ENCODE measurements at regions not wholly inside any gene's neighbourhood (a gene's known extent, or its start where the extent isn't known, plus 50 kb on each side); places are given as distances from the start of the nearest gene placed in this dataset.

GRCh38 chr18:45282101-45282812 lies 333.0 kb upstream of the SLC14A2 start:
- H3K9me3 Mint-ChIP-seq, result no peaks in the 10 kb centered on the region
- no peaks in the 10 kb centered on the region for H3K27me3 Mint-ChIP-seq (ENCODE audit: low read depth)
- no peak overlapping the region for H3K4me3 Mint-ChIP-seq
- CTCF ChIA-PET, result no interaction called here
- intact Hi-C loops (cut with micrococcal nuclease), result no loop called here
- H3K36me3 Mint-ChIP-seq (ENCODE audit: low read depth), result no peaks in the 10 kb centered on the region
- H3K4me1 Mint-ChIP-seq (ENCODE audit: low read depth), result no peaks in the 10 kb centered on the region
- no peak for DNase-seq
- H3K27ac Mint-ChIP-seq, result no peak overlapping the region

GRCh38 chr18:45284174-45284573 lies 331.1 kb upstream of the SLC14A2 start:
- Mint-ChIP-seq H3K4me3 (no peak overlapping the region), H3K27me3 (ENCODE audit: low read depth) (no peaks in the 10 kb centered on the region), H3K36me3 (ENCODE audit: low read depth) (no peaks in the 10 kb centered on the region), H3K27ac (no peak overlapping the region), H3K4me1 (ENCODE audit: low read depth) (no peaks in the 10 kb centered on the region), H3K9me3 (no peaks in the 10 kb centered on the region)
- CTCF ChIA-PET, result no interaction called here
- intact Hi-C loops (cut with micrococcal nuclease), result no loop called here
- no peak for DNase-seq

GRCh38 chr18:45284851-45285250 lies 330.4 kb upstream of the SLC14A2 start:
- Mint-ChIP-seq H3K27ac (no peak overlapping the region), H3K27me3 (ENCODE audit: low read depth) (no peaks in the 10 kb centered on the region), H3K36me3 (ENCODE audit: low read depth) (no peaks in the 10 kb centered on the region), H3K4me1 (ENCODE audit: low read depth) (no peaks in the 10 kb centered on the region), H3K9me3 (no peaks in the 10 kb centered on the region), H3K4me3 (no peak overlapping the region)
- DNase-seq, result no peak
- CTCF ChIA-PET, result interaction anchor here (0.7 kb wide), 1 partner anchor 45 kb away, joined by 3 read pairs; no protein-coding TSS in a partner anchor
- intact Hi-C loops (cut with micrococcal nuclease), result no loop called here

- H3K4me1 Mint-ChIP-seq (ENCODE audit: low read depth), result no peaks in the 10 kb centered on the region
- H3K36me3 Mint-ChIP-seq (ENCODE audit: low read depth), result no peaks in the 10 kb centered on the region
- no peak overlapping the region for H3K27ac Mint-ChIP-seq
- no peaks in the 10 kb centered on the region for H3K27me3 Mint-ChIP-seq (ENCODE audit: low read depth)
- DNase-seq, result no peak
- no peak overlapping the region for H3K4me3 Mint-ChIP-seq
- intact Hi-C loops (cut with micrococcal nuclease), result no loop called here
- CTCF ChIA-PET, result interaction anchor here (0.7 kb wide), 1 partner anchor 45 kb away, joined by 3 read pairs; no protein-coding TSS in a partner anchor
- no peaks in the 10 kb centered on the region for H3K9me3 Mint-ChIP-seq
Observed at GRCh38 chr18:45285251-45285650, 330.0 kb upstream of the SLC14A2 start.

GRCh38 chr18:45286431-45286830 lies 328.8 kb upstream of the SLC14A2 start:
- no peak overlapping the region for H3K4me3 Mint-ChIP-seq
- H3K9me3 Mint-ChIP-seq, result no peaks in the 10 kb centered on the region
- intact Hi-C loops (cut with micrococcal nuclease), result no loop called here
- H3K36me3 Mint-ChIP-seq (ENCODE audit: low read depth), result no peaks in the 10 kb centered on the region
- no peak for DNase-seq
- CTCF ChIA-PET, result no interaction called here
- H3K27me3 Mint-ChIP-seq (ENCODE audit: low read depth), result no peaks in the 10 kb centered on the region
- no peaks in the 10 kb centered on the region for H3K4me1 Mint-ChIP-seq (ENCODE audit: low read depth)
- no peak overlapping the region for H3K27ac Mint-ChIP-seq

GRCh38 chr18:45287531-45287930 lies 327.7 kb upstream of the SLC14A2 start:
- H3K4me3 Mint-ChIP-seq, result no peak overlapping the region
- CTCF ChIA-PET, result interaction anchor here (1.2 kb wide), 1 partner anchor 11 kb away, joined by 6 read pairs; no protein-coding TSS in a partner anchor
- DNase-seq, result no peak
- intact Hi-C loops (cut with micrococcal nuclease), result no loop called here
- peaks cover 2% of the 10 kb centered on the region for H3K27me3 Mint-ChIP-seq (ENCODE audit: low read depth)
- H3K9me3 Mint-ChIP-seq, result no peaks in the 10 kb centered on the region
- no peaks in the 10 kb centered on the region for H3K36me3 Mint-ChIP-seq (ENCODE audit: low read depth)
- H3K4me1 Mint-ChIP-seq (ENCODE audit: low read depth), result no peaks in the 10 kb centered on the region
- H3K27ac Mint-ChIP-seq, result no peak overlapping the region

- DNase-seq, result no peak
- intact Hi-C loops (cut with micrococcal nuclease), result no loop called here
- Mint-ChIP-seq H3K27ac (no peak overlapping the region), H3K9me3 (no peaks in the 10 kb centered on the region), H3K36me3 (ENCODE audit: low read depth) (no peaks in the 10 kb centered on the region), H3K27me3 (ENCODE audit: low read depth) (peaks cover 2% of the 10 kb centered on the region), H3K4me3 (no peak overlapping the region), H3K4me1 (ENCODE audit: low read depth) (no peaks in the 10 kb centered on the region)
- CTCF ChIA-PET, result no interaction called here
Observed at GRCh38 chr18:45290364-45290763, 324.9 kb upstream of the SLC14A2 start.

GRCh38 chr18:45291621-45292615 lies 323.4 kb upstream of the SLC14A2 start:
- intact Hi-C loops (cut with micrococcal nuclease), result no loop called here
- Mint-ChIP-seq H3K4me3 (no peak overlapping the region), H3K27me3 (ENCODE audit: low read depth) (peaks cover 2% of the 10 kb centered on the region), H3K9me3 (no peaks in the 10 kb centered on the region), H3K27ac (no peak overlapping the region), H3K4me1 (ENCODE audit: low read depth) (no peaks in the 10 kb centered on the region), H3K36me3 (ENCODE audit: low read depth) (no peaks in the 10 kb centered on the region)
- CTCF ChIA-PET, result no interaction called here
- no peak for DNase-seq

- DNase-seq, result no peak
- Mint-ChIP-seq H3K9me3 (no peaks in the 10 kb centered on the region), H3K4me1 (ENCODE audit: low read depth) (no peaks in the 10 kb centered on the region), H3K27me3 (ENCODE audit: low read depth) (peaks cover 2% of the 10 kb centered on the region), H3K27ac (no peak overlapping the region), H3K4me3 (no peak overlapping the region), H3K36me3 (ENCODE audit: low read depth) (no peaks in the 10 kb centered on the region)
- CTCF ChIA-PET, result interaction anchor here (1.1 kb wide), 1 partner anchor 12 kb away, joined by 4 read pairs; no protein-coding TSS in a partner anchor
- intact Hi-C loops (cut with micrococcal nuclease), result no loop called here
Observed at GRCh38 chr18:45295388-45295787, 319.9 kb upstream of the SLC14A2 start.

- Mint-ChIP-seq H3K27ac (no peak overlapping the region), H3K4me3 (no peak overlapping the region), H3K9me3 (no peaks in the 10 kb centered on the region), H3K4me1 (ENCODE audit: low read depth) (no peaks in the 10 kb centered on the region), H3K27me3 (ENCODE audit: low read depth) (no peaks in the 10 kb centered on the region), H3K36me3 (ENCODE audit: low read depth) (no peaks in the 10 kb centered on the region)
- CTCF ChIA-PET, result interaction anchor here (0.7 kb wide), 1 partner anchor 21 kb away, joined by 5 read pairs; no protein-coding TSS in a partner anchor
- intact Hi-C loops (cut with micrococcal nuclease), result no loop called here
- no peak for DNase-seq
Observed at GRCh38 chr18:45298986-45299385, 316.3 kb upstream of the SLC14A2 start.

GRCh38 chr18:45303026-45303425 lies 312.2 kb upstream of the SLC14A2 start:
- intact Hi-C loops (cut with micrococcal nuclease), result no loop called here
- Mint-ChIP-seq H3K36me3 (ENCODE audit: low read depth) (no peaks in the 10 kb centered on the region), H3K27ac (no peak overlapping the region), H3K4me3 (no peak overlapping the region), H3K9me3 (no peaks in the 10 kb centered on the region), H3K27me3 (ENCODE audit: low read depth) (peaks cover 2% of the 10 kb centered on the region), H3K4me1 (ENCODE audit: low read depth) (no peaks in the 10 kb centered on the region)
- no peak for DNase-seq
- CTCF ChIA-PET, result interaction anchor here (0.6 kb wide), 1 partner anchor 17 kb away, joined by 3 read pairs; no protein-coding TSS in a partner anchor

- no peak overlapping the region for H3K4me3 Mint-ChIP-seq
- intact Hi-C loops (cut with micrococcal nuclease), result no loop called here
- CTCF ChIA-PET, result no interaction called here
Observed at GRCh38 chr18:45304558-45304957, 310.7 kb upstream of the SLC14A2 start.

More at GRCh38 chr18:45304558-45304957, 310.7 kb upstream of the SLC14A2 start:
- Mint-ChIP-seq H3K9me3 (no peaks in the 10 kb centered on the region), H3K27me3 (ENCODE audit: low read depth) (peaks cover 2% of the 10 kb centered on the region), H3K36me3 (ENCODE audit: low read depth) (no peaks in the 10 kb centered on the region), H3K4me1 (ENCODE audit: low read depth) (no peaks in the 10 kb centered on the region), H3K27ac (no peak overlapping the region)
- DNase-seq, result no peak
